SU-DHL-6 (cell line): ENCODE measurements at regions not wholly inside any gene's neighbourhood (a gene's known extent, or its start where the extent isn't known, plus 50 kb on each side); places are given as distances from the start of the nearest gene placed in this dataset.

Experiments used
- H2AFZ ChIP-seq: fragments of 200-600 bp; sonication (generic); 2 replicates; pipeline ENCODE4 v1.6.1; 2014; ENCODE audit warnings: low read depth, mild to moderate bottlenecking, moderate library complexity, mixed read lengths, antibody characterized with exemption, low read length; ENCODE audit not compliant: severe bottlenecking
- H3F3A ChIP-seq: fragments of 200-600 bp; shearing (Covaris generic); 2 replicates; pipeline ENCODE4 v1.6.0; 2016; ENCODE audit warnings: antibody characterized with exemption, mild to moderate bottlenecking; ENCODE audit not compliant: insufficient read depth
- H3K27ac ChIP-seq: fragments of 200-600 bp; sonication (generic); 2 replicates; pipeline ENCODE4 v1.5.1; 2016; ENCODE audit warnings: low read depth, mild to moderate bottlenecking, low read length, moderate library complexity, mixed read lengths
- H3K27me3 ChIP-seq: fragments of 200-600 bp; sonication (generic), shearing (Covaris generic); 2 replicates; pipeline ENCODE4 v1.6.0; 2014; ENCODE audit warnings: mild to moderate bottlenecking, low read length
- H3K36me3 ChIP-seq: fragments of 200-600 bp; sonication (generic); 2 replicates; pipeline ENCODE4 v1.6.1; 2014; ENCODE audit warnings: mild to moderate bottlenecking, low read length, mixed read lengths
- H3K4me2 ChIP-seq: fragments of 300-600, 200-600 bp; shearing (Covaris generic), sonication (generic); 2 replicates; pipeline ENCODE4 v1.6.0; 2014; ENCODE audit warnings: low read length, low read depth, mild to moderate bottlenecking; ENCODE audit not compliant: poor library complexity, severe bottlenecking
- H3K4me3 ChIP-seq: fragments of 200-600 bp; sonication (generic); 2 replicates; pipeline ENCODE4 v1.5.1; 2014; ENCODE audit warnings: antibody characterized with exemption, low read length, mild to moderate bottlenecking, mixed read lengths; ENCODE audit not compliant: insufficient read depth, poor library complexity, severe bottlenecking
- H3K79me2 ChIP-seq: fragments of 200-600 bp; sonication (generic); 2 replicates; pipeline ENCODE4 v1.6.1; 2014; ENCODE audit warnings: mild to moderate bottlenecking, low read length, moderate library complexity; ENCODE audit not compliant: insufficient read depth
- H3K9ac ChIP-seq: fragments of 200-600 bp; sonication (generic); 2 replicates; pipeline ENCODE4 v1.7.0; 2014; ENCODE audit warnings: mild to moderate bottlenecking, low read length
- H3K9me2 ChIP-seq: fragments of 200-600 bp; sonication (generic); replicated peaks from 2 replicates; pipeline ENCODE4 v1.6.1; 2014; ENCODE audit warnings: low read length; ENCODE audit not compliant: insufficient read depth
- H3K9me3 ChIP-seq: fragments of 200-600 bp; sonication (generic); 2 replicates; pipeline ENCODE4 v1.6.1; 2014; ENCODE audit warnings: low read length, mixed read lengths; ENCODE audit not compliant: insufficient read depth
- H4K20me1 ChIP-seq: fragments of 200-600 bp; sonication (generic); 2 replicates; pipeline ENCODE4 v1.6.1; 2014; ENCODE audit warnings: low read depth, mild to moderate bottlenecking, antibody characterized with exemption, low read length, moderate library complexity, mixed read lengths
- CTCF ChIP-seq: fragments of 200-600 bp; sonication (generic); IDR thresholded peaks from one replicate; pipeline ENCODE4 v1.5.1; 2017; ENCODE audit warnings: antibody characterized with exemption, mild to moderate bottlenecking, low read length, moderate library complexity; ENCODE audit not compliant: insufficient read depth, poor library complexity, severe bottlenecking
- EZH2phosphoT487 ChIP-seq: fragments of 200-600 bp; sonication (generic), shearing (Covaris generic); conservative IDR thresholded peaks from 2 replicates; pipeline ENCODE4 v1.6.1; 2018; ENCODE audit warnings: mild to moderate bottlenecking, antibody characterized with exemption, low read length, moderate library complexity, mixed read lengths

- Histone ChIP-seq H3K4me3 (no peak overlapping the region), H3K9ac (no peak overlapping the region), H3K9me2 (no peaks in the 10 kb centered on the region), H4K20me1 (no peaks in the 10 kb centered on the region), H3K9me3 (no peaks in the 10 kb centered on the region), H3K4me2 (no peak overlapping the region), H3K27ac (no peak overlapping the region), H3K27me3 (no peaks in the 10 kb centered on the region), H3F3A (no peaks in the 10 kb centered on the region), H3K79me2 (no peaks in the 10 kb centered on the region), H2AFZ (no peak overlapping the region), H3K36me3 (no peaks in the 10 kb centered on the region)
- TF ChIP-seq EZH2phosphoT487, result no peak
- TF ChIP-seq CTCF, result no peak
These were observed 195.5 kb downstream of the ANAPC1 start for GRCh38 chr2:111688482-111688881.

GRCh38 chr2:111689174-111689573 is 194.8 kb downstream of the ANAPC1 start:
- Histone ChIP-seq H3K9ac (no peak overlapping the region), H4K20me1 (no peaks in the 10 kb centered on the region), H3K9me3 (no peaks in the 10 kb centered on the region), H3K9me2 (no peaks in the 10 kb centered on the region), H3K4me2 (no peak overlapping the region), H3K27me3 (no peaks in the 10 kb centered on the region), H3K79me2 (no peaks in the 10 kb centered on the region), H3K27ac (no peak overlapping the region), H3F3A (no peaks in the 10 kb centered on the region), H3K36me3 (no peaks in the 10 kb centered on the region), H3K4me3 (no peak overlapping the region), H2AFZ (no peak overlapping the region)
- TF ChIP-seq CTCF (no peak), EZH2phosphoT487 (no peak)

GRCh38 chr2:111689941-111690340 is 194.1 kb downstream of the ANAPC1 start:
- no peak overlapping the region for H3K27ac ChIP-seq
- no peaks in the 10 kb centered on the region for H3K79me2 ChIP-seq
- TF ChIP-seq EZH2phosphoT487 (no peak), CTCF (no peak)
- H3K9me2 ChIP-seq, result no peaks in the 10 kb centered on the region
- no peaks in the 10 kb centered on the region for H3F3A ChIP-seq
- H2AFZ ChIP-seq, result no peak overlapping the region
- no peaks in the 10 kb centered on the region for H3K36me3 ChIP-seq
- H4K20me1 ChIP-seq, result no peaks in the 10 kb centered on the region
- H3K4me2 ChIP-seq, result no peak overlapping the region
- H3K9ac ChIP-seq, result no peak overlapping the region
- no peak overlapping the region for H3K4me3 ChIP-seq
- no peaks in the 10 kb centered on the region for H3K9me3 ChIP-seq
- H3K27me3 ChIP-seq, result no peaks in the 10 kb centered on the region
